RPMI8226 (cell line): ENCODE measurements at regions not wholly inside any gene's neighbourhood (a gene's known extent, or its start where the extent isn't known, plus 50 kb on each side); places are given as distances from the start of the nearest gene placed in this dataset.
A peak's percentile ranks its signal among the peaks of the same experiment; 100 is the strongest.
"Not testable (repeated sequence)": the region's sequence is repeated elsewhere in the genome, so short reads cannot be mapped to it uniquely, and the experiment has no call there.

Experiments
- DNase-seq: peaks from one replicate; pipeline ENCODE4 v3.0.0-alpha.2; 2015

- DNase-seq, result no peak
Observed at GRCh38 chr4:175033162-175033561, 115.0 kb downstream of the ADAM29 start.

DNA sequence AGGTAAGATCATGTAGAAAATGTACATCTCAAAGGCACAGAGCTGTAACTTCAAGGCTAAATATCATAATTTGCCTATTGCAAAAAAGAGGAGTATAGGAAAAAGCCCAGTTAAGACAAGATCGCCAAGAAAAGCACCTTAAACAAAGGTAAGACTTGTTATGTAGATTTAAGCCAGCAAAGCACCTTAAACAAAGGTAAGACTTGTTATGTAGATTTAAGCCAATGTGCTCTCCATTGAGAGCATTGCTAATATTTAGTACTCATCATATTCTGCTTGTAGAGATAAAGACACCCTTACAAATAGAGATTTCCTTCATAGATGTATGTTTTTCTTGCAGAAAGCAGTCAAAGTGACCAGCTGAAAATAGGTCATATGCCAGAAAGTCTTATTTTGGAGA lies 115.8 kb downstream of the ADAM29 start:
- DNase-seq, result no peak

DNA sequence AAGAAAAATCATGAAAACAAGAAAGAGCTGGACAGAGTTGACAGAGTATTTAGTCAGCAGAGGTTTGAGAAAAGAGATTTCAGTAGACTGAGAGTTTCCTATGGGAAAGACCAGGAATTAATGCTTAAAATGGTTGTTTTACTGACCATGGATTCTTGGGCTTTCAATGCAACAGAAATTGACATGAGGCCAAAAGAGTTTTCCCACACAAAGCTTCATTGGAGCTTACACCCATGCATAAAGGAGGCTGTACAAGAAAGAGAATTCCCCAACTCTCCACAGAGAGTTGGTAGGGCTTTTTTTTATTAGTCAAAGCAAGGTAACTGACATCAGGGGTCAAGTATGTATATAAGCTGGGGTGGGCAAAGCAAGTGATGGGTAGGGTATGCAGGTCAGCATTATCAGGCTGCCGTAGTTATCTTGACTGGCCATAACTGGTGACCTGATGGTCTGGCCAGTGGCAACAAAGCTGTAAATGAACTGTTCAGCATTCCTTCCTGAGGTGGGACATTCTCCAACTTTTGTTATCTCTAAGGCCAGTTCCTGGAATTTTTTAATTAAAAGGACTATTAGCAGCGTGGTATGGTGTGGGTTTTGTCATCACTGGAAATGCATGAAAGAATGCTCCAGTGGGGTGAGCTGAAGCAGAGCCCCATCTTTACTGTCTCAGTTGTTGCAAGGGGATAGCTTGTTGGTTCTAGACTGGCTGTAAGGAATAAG lies 117.0 kb downstream of the ADAM29 start:
- DNase-seq, result no peak

DNA sequence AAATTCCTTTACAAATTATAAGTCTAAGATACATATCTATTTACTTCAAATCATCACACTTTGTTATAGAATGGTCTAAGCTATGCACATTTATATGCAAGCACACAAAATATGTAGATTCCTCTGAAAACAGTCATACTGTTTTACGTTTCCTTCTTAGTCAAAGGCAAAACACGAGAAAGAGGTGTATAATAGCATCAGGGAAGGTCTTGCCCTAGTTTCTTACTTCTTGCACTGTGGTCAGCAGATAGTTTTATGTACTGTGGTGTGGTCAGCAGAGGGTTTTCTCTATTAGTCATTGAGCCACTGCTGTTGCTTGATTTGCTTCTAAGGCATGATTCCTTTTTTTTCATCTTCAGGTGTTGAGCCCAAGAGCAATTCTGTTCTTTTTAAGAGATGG lies 117.7 kb downstream of the ADAM29 start:
- DNase-seq, result no peak

DNA sequence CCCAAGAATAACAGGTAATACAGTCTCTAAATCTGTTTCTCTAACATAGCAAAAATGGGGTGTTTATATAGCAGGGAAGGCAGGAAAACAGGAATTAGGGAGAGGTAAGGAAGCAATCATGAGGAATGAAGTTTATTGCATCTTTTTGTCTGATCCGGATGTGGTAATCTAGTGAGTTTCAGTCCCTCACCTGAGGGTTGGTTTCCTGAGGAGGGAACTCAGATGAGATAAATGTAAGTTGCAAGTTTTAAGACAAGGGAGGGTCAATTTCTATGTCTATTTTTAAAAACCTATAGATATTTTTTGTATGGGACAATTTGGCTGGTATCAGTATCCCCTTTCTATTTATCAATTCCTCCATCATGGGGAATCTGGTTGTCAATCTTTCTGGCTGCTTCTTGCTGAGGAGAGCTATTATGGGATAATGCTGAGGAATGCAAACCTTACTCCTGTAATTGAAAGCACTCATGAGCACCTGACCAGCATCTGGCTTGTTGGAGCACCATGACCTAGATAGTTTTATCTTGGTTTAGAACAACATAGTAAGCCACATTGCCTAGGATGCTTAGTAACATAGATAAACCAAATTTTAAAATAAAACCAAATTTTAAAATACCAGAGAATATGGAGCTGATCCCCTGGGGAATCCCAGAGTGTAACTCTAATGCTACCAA lies 130.1 kb downstream of the ADAM29 start:
- peak; percentile 50 for DNase-seq

GRCh38 chr4:175048906-175049305 lies 130.7 kb downstream of the ADAM29 start:
- DNase-seq, result peak; percentile 45

GRCh38 chr4:175051974-175052373 lies 133.8 kb downstream of the ADAM29 start:
- DNase-seq, result no peak

- DNase-seq, result no peak
Observed at GRCh38 chr4:175054980-175055379, 136.8 kb downstream of the ADAM29 start.

DNA sequence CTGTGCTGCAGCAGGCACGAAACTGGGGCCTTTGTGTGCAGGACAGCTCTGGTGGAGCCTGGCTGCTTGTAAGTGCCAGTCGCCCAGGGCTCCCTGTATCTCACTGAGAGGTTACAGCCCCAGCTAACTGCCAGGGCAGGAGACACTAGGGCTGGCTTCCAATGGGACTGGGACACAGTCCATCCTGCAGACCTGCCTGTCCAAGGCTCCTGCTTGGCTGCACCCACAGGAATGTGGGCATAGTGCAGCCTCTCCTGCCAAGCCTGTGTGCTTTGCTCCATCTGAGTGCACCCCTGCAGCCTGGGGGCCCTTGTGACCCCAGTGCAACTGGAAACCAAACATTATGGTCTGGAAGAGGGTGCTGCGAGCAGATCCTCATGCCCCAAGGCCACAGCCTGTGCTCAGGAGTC lies 144.0 kb downstream of the ADAM29 start:
- DNase-seq, result no peak

GRCh38 chr4:175065228-175065627 lies 147.1 kb downstream of the ADAM29 start:
- DNase-seq, result no peak

DNA sequence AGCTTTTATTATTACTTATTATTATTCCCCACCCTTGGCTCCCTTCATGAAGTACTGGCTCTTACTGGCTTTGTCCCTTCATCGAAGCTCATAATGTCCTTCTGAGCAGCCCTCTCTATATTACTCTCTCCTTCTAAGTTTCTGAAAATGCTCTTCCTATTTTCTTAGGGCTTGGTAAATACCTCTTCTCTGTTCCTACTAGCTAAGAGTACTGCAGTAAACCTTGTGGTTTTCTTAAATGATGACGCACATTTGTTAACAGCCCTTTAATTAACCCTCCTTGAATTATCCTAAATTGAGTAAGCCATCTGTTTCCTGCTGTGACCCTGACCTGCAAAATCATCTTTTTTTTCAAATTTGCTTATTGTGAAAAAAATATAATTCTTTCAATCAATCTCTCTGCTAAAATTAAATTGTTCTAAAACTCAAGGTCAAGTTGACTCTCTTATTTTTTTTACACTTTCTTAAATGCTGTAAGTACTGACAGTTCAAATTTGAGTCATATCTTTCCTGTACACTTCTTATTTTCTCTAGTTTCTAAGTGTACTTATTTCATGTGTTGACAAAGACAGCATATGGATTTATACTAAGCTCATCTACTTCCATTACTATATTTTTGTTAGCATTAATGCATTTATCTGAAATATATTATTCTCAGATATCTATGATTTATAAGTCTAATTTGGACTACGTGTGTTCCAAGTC lies 148.9 kb downstream of the ADAM29 start:
- peak; percentile 56 for DNase-seq

DNA sequence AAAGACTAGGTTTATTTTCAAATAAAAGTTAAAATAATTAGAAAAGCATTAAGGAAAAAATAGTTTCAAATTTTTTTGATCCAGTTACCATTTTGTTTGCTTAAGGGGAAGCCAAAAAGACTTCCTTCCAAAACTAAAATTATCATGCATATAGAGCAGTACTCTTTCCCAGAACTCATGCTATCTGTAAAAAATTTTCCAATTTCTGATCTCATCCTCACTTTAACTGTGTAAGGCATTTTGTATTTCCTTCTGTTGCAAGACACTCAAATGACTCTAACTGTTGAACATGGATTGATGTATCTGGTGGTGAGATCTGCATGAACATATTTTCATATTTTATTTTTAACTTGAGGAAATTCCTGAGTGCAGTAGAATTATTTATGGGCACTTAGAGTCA lies 150.1 kb downstream of the ADAM29 start:
- DNase-seq, result no peak

- no peak for DNase-seq
Observed at GRCh38 chr4:175070444-175070843, 152.3 kb downstream of the ADAM29 start.

DNA sequence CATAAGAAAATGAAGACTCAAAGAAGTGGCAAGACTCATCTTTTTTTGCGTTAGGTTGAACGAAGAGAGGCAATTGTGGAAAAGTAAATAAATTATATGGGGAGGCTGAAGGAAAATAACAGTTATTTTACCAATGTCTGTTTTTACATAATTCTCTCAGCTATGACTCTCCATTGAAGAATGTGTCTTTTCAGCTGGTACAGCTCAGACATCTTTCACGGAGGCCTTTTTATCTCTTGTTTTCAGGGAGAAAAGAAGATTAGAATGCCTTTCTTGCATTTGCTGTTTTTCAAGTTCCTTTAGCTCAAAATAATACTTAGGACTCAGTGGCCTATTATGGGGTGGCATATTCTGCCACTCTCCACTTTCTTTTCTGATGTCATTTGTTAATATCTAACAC lies 153.0 kb downstream of the ADAM29 start:
- no peak for DNase-seq

- DNase-seq, result no peak
Observed at GRCh38 chr4:175087145-175087544, 169.0 kb downstream of the ADAM29 start.

- no peak for DNase-seq
Observed at GRCh38 chr4:175090116-175090515, 172.0 kb downstream of the ADAM29 start.

DNA sequence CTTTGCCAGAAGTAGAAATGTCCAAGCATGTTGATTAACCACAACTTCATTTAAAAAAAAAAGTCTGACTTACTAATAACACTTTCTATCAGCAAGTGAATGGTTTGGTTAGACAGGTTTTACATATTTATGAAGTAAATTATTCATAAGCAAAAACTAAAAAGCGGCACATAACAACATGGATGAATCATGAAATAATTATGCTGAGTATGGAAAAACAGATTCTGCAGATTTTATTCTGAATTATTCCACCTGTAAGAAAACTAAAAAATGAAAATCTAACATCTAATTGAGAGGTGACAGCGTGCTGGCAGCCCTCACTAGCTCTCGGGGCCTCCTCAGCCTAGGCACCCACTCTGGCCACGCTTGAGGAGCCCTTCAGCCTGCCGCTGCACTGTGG lies 173.5 kb downstream of the ADAM29 start:
- no peak for DNase-seq

GRCh38 chr4:175092114-175092513 lies 174.0 kb downstream of the ADAM29 start:
- DNase-seq, result no peak

DNA sequence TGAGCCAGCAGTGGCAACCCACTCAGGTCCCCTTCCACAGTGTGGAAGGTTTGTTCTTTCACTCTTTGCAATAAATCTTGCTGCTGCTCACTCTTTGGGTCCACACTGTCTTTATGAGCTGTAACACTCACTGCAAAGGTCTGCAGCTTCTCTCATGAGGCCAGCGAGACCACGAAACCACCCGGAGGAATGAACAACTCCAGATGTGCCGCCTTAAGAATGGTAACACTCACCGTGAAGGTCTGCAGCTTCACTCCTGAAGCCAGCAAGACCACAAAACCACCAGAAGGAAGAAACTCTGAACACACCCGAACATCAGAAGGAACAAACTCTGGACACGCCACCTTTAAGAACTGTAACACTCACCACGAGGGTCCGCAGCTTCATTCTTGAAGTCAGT lies 174.9 kb downstream of the ADAM29 start:
- not testable (repeated sequence) for DNase-seq

- no peak for DNase-seq
Observed at GRCh38 chr4:175103403-175103802, 185.2 kb downstream of the ADAM29 start.

GRCh38 chr4:175106301-175106700 lies 188.1 kb downstream of the ADAM29 start:
- DNase-seq, result no peak

DNA sequence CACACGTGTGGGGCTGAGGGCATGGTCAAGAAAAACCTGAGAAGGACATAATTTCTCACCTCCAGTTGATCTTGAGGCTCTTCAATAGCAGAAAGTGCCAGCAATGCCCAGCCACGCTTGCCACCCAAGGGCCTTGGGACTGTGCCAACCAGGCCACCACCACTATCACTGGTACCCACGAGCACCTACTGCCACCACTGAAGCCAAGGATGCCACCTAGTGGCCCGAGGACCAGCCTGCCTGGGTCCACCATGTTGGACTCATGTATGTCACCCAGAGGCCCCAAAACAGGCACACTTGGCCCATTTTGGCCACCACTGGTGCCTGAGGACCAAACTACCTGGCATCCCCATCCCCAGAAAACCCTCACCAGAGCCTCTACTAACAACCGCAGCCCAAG lies 191.8 kb downstream of the ADAM29 start:
- DNase-seq, result peak; percentile 33

DNA sequence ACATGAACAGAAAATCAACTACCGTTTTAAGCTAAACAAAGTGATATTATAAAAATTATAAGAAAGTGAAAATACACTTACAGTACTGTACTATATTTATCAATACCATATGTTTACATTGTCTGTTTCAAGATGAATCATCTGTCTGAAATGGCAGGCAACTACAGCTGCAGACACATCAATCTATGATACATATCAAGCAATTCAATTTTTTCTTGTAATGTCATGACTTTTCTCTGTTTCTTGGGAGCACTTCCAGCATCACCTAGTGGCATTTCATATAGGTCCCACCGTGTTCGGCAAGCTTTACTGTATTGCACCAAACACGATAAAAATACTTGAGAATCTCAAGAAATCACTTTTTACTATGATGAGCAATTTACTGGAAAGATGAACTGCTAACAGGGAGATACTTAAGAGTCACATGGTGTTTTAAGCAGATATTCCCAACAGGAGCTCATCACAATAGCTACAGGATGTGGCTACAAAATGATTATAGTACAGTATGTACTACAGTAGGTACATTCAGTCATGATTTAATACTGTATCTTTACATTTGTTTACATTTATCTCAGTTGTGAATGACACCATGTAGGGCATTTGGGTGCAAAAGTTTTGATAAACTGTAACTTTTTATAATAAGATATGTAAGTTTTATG lies 207.4 kb downstream of the ADAM29 start:
- DNase-seq, result no peak

- no peak for DNase-seq
Observed at GRCh38 chr4:175127314-175127713, 209.2 kb downstream of the ADAM29 start.
